ENCODE measurements at regions not wholly inside any gene's neighbourhood (a gene's known extent, or its start where the extent isn't known, plus 50 kb on each side); places are given as distances from the start of the nearest gene placed in this dataset.

GRCh38 chr1:228979325-228979699, 244.0 kb downstream of the RHOU start:
- no peak for DNase-seq

DNA sequence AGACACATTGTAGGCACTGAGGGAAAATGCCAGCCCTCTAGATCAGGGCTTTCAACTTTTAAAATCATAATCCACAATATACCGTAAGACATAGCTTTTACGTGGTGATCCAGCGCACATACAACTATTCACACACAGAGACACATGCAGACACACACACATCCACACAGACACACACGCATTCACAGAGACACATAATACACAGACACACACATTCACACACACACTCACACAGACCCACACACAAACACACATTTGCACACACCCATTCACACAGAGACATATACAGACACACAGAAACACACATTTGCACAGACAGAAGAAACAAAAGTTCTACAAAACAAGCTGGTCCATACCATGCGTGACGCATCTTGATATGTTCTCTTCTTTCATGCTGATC, 244.5 kb downstream of the RHOU start:
- DNase-seq: no peak

DNA sequence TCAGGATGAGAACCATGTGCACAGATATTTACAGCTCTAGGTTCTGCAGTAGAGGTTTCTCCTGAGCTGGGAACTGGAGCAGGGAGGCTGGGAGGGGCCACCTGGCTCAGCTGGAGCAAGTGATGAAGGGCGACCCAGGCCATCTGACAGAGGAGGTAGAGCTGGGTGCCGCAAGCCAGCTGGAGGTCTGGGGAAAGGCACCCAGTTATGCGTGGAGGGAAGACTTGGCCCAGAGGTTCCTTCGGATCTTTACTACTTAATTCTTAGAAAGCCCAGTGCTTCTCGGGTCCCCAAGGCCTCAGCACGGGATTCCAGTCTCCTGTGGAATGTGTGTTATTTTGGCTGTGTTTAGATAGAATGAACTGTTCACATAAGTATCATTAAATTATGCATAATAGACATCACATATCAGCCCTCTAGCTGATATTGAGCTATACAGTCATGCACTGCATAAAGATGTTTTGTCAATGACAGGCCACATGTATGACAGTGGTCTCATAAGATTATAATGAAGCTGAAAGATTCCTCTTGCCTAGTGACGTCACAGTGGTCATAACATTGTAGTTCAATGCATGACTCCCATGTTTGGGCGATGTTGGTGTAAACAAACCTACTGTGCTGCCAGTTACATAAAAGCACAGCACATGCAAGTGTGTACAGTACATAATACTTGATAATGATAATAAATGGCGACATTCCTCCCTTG, 245.1 kb downstream of the RHOU start:
- DNase-seq: no peak

DNA sequence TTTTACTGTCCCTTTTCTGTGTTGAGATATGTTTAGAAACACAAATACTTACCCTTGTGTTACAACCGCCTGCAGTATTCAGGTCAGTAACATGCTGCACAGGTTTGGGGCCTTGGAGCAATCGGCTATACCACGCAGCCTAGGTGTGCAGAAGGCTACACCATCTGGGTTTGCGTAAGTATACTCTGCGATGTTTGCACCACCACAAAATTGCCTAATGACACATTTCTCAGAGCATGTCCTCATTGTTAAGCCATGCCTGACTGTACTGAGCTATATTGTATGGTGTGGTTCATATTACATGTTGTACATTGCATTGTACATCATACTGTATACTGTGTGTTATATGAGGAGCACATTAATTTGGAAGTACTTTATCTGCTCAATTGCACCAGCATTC, 247.4 kb downstream of the RHOU start:
- no peak for DNase-seq

DNA sequence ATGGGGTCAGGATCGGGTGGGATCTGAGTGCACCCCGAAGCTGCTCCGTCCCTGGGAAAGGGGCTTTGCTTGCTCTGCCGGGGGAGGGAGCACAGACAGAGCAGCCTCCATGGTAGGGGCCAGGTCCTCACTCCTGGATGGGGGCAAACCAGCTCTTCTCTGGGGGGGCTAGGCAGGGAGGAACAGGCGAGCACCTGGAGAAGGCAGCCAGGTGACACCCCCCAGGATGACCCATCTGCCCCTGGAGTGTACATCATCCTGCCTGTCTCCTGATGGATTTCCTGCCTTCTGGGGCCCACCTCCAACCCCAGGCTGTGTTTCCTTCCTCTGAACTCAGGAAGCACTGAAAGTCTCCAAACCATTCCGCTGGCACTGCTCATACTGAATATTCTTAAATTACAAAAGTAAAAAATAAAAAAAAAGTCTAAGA, 248.0 kb downstream of the RHOU start:
- no peak for DNase-seq

DNA sequence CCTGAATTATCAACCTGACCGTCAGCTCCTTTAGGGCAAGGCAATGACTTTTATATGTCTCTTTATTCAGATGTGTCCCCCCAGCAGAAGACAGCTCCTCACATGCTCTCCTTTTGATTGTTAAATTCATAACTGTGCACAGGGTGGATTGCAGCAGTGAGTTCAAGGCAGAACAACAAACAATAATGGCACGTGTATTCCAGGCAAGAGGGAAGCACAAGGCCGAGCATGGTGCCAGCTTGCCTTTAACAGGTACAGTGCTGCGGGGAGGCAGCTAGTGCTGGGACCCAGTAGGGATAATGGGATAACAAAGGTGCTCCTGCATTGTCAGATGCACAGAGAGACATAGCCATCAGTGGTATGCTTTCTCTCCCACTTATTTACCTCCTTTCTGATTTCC, 248.4 kb downstream of the RHOU start:
- DNase-seq: no peak

DNA sequence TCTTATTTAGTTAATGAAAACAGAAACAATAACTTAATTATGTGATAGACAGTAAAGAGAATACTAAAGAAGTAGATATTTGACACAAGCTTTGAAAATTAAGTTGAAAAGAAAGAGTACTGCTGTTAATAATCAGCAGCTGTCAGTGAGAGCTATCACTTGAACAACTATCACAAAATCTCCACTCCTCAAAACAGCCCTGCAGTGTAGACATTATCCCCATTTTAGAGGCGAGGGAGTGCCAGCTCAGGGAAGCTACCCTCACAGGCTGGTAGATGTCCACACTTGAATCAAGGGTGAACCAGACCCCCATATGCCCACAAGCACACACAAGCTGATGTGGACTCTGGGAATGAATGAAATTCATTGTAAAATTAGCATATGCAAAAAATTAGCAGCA, 248.8 kb downstream of the RHOU start:
- no peak for DNase-seq

DNA sequence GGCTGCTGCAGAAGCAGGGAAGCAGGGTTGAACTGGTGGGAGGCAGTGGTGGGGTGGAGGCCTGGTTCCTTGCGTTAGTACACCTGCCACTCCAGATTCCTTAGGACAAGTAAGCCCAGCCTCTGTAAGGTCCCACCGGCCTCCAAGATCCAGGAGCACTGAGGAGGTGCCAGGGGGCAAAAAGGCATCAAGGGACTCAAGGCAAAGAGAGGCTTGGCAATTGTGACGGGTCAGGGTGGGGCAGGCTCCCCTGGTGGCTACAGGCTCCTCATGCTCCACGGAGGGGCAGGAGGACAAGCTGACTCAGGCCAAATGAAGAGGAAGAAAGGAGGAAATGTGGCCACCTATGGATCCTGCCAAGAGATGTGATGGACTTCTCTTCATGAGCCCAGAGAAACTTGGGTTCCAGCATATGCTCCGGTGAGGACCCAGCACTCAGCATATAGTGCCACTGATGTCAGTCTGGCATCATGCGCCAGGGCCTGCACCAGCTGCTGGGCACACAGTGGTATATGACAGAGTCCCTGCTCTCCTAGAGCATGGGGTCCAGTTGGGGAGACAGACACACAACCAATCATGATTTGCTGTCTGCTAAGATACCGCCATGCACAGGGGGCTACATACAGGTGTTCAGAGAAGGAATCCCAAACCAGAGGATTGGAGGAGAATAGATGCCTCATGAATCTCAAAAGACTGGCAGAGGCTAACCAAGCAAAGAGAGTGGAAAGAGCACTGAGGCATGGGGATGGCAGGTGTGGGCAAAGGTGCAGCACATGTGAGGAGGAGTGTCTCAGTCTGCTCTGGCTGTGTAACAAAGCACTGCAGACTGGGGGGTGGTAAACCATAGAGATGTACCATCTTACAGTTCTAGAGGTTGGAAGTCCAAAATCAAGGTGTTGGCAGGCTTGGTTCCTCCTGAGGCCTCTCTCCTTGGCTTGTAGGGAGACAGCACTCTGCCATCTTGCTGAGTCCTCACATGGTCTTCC, 249.7 kb downstream of the RHOU start:
- DNase-seq: no peak

GRCh38 chr1:228985661-228986060, 250.4 kb downstream of the RHOU start:
- DNase-seq: no peak

GRCh38 chr1:228986093-228986904, 251.0 kb downstream of the RHOU start:
- no peak for DNase-seq

DNA sequence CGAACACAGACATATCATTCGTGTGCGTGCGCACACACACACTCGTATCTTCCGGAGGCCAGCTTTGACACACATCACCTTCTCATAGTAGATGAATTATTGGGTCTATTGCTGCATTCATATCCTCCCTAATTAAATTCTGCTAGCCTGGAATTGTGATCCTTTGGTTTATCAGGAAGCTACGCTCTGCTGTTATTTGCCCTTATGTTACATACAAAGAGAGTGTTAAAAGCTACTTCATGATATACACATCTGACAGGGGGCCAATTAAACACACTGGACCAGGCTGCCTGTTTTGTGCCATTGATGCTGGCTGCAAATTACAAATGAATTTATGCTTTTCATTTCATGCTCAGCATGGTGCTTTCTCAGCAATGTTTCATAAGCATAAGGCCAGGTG, 252.0 kb downstream of the RHOU start:
- no peak for DNase-seq

DNA sequence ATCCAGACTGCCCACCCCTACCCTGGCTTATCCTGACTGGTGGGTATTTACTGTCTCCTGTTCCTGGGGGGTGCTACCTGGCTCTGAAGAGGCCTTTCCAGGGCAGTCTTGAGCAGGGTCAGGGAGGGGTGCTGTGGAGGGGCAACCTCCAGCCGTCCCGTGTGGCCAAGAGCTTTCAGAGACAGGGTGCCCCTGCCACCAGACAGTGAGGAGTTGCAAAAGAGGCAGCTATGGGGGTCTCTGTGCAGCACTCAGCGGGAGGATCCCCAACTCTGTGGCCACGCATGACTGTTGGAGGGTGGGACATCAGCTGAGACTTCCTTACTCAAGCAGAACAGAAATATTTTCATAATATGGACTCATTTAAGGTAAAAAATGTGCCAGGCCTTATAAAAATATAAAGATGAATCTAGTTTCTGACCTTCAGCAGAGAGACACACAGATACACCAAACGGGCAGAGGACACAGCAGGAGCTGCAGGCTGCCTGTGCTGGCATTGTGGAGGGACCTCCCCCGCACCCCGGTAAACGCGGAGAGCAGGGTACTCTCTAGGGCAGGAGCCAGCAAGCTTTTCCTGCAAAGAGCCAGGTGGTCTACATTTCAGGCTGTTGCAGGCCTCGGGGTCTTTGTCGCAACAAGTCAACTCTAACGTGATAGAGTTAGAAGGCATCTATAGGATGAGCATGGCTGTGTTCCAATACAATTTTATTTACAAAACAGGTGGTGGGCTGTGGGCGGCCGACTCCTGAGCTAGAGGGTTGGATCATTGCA, 252.6 kb downstream of the RHOU start:
- no peak for DNase-seq

- peak; percentile 38 for DNase-seq
Measured at GRCh38 chr1:228988664-228989063, 253.4 kb downstream of the RHOU start.

- no peak for DNase-seq
Measured at GRCh38 chr1:228989176-228989575, 253.9 kb downstream of the RHOU start.

- no peak for DNase-seq
Measured at GRCh38 chr1:228989676-228989991, 254.4 kb downstream of the RHOU start.

DNA sequence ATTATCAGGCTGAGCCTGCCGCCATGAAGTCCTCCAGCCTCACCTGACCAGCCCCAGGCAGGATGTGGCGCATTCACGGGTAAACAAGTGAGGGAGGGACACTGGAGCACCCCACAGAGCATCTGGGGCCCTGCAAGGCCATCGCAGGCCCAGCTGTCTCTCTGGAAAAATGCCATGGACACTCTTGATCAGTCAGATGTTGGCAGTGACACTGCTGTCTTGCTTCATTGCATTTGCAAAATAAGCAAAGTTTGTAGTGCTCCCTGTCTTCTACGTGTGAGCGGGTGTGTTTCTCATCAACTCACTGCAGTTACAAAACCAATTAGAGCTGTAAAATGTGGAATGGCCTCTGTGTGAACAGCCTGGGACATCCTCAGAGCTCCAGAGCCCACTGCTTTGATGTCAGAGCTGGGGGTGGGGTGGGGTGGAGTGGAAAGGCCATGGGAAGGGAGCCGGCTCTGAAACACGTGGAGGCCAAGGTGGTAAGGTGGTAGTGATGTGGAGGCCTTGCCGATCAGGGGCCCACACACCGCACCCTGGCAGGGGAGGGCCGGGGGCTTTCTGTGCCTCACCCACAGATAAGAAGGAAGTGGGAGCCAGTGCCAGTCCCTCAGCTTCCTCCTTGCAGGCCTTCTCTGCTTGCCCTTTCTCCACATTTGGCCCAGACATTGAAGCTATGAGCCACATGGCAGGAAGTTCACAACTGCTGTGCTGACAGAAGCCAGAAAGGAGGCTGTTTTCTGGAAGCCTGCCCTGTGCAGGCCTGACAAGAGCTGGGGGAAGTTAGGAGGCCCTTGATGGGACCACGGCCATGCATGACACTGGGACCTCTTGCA, 254.9 kb downstream of the RHOU start:
- DNase-seq: no peak

- DNase-seq: no peak
Measured at GRCh38 chr1:228990906-228991569, 255.8 kb downstream of the RHOU start.

GRCh38 chr1:228992044-228992443, 256.8 kb downstream of the RHOU start:
- DNase-seq: no peak

- no peak for DNase-seq
Measured at GRCh38 chr1:228992907-228993535, 257.7 kb downstream of the RHOU start.
